HG02623 (cell line): ENCODE measurements at regions not wholly inside any gene's neighbourhood (a gene's known extent, or its start where the extent isn't known, plus 50 kb on each side); places are given as distances from the start of the nearest gene placed in this dataset.
"Not testable (repeated sequence)": the region's sequence is repeated elsewhere in the genome, so short reads cannot be mapped to it uniquely, and the experiment has no call there.

ENCODE experiments used
- ATAC-seq: cut with Tn5 transposase; IDR thresholded peaks from one replicate; pipeline ENCODE4 v1.9.1; 2021; ENCODE audit warnings: moderate library complexity; ENCODE audit not compliant: unreplicated experiment

DNA sequence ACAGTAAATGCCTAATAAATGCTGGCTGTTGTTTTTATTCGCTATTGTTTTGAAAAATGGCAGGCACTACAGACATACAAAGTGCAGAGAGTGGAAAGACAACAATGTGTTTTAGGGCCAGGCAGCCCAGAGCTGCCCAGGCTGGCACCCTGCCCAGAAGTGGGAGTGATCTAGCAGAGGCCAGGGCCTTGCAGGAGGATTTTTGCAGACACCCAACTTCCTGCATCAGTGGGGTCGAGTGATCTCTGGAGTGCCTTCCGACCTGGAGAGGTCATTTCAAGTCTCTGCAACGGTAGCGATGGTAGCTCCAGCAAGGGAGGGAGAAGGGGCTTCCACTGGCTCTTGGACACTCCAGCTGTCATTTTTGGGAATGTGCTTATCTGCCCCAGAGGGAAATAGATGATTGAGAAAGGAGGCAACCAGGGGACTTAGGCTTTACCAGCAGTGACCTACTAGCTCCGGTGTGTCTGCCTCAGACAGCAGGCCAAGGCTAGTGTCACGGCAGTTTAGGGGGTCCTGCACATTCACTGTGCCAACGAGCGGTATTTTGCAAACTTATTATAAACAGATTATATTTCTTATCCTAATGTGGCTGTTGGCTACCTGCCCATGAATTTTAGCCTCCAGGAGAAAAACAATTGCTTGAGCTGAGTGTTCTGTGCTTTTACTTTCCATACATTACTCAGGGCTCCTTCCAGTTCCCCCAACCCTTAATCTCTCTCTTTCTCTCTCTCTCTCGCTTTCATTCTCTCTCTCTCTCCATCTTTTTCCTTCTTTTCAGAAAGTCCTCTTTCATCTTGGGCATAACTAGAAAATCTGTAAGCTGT lies 153.9 kb upstream of the PLGLB2 start:
- not testable (repeated sequence) for ATAC-seq

DNA sequence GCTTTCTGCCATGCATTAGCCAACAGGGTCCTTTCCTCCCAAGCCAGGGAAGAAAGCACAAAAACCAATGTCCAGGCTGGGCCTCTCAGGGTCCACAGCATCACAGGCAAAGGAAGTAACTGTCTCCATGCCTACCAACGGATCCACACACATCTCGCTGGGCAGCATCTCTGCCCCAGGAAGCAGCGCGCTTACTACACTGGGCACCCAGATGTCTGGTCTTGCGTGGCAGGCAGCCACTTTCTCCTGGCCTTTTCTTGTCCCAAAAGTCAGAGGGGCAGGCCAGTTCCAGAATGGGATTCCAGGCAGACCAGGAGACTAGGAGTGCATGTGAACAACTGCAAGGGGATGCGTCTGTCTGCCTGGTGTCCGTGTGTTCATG lies 153.3 kb upstream of the PLGLB2 start:
- ATAC-seq = not testable (repeated sequence)

GRCh38 chr2:87595017-87595416 lies 152.9 kb upstream of the PLGLB2 start:
- not testable (repeated sequence) for ATAC-seq

GRCh38 chr2:87600961-87601360 lies 146.9 kb upstream of the PLGLB2 start:
- ATAC-seq = not testable (repeated sequence)

DNA sequence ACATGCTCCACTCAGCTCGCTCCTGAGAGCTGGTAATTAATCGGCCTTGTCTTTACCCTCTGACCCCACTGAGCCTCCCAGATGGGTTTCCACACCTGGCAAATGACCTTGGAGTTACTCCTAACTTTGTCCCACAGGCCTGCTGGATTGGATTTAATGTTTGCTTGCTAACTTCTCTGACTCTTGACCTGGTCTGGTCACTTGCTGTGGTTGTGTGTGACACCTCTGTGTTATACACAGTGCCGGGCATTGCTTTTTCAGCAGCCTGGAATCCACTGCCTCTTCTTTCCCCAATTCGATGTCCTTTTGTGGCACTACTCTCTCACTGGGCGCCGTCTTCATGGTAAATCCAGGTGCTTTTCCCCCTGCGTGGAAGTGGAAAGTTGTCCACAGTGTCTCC lies 145.8 kb upstream of the PLGLB2 start:
- not testable (repeated sequence) for ATAC-seq

DNA sequence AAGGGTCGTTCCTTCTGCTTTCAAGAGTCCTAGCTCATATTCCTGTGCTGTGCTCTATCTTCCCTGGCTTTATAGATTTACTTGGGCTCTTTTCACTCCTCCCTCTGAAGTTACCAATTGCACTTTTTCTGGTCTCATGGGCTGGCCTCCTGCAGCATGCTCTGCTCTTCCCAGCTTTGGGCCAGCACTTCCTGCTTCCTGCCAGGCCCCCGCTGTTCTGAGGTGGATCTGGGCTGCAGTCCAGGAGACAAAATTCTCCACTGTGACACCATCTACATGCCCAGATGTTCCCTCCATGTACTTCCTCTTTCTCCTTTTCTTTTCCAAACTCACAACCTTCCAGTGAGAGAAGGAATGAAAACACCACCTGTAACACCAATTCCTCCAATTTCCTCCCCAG lies 145.2 kb upstream of the PLGLB2 start:
- ATAC-seq = not testable (repeated sequence)

GRCh38 chr2:87603418-87604278 lies 144.2 kb upstream of the PLGLB2 start:
- not testable (repeated sequence) for ATAC-seq

DNA sequence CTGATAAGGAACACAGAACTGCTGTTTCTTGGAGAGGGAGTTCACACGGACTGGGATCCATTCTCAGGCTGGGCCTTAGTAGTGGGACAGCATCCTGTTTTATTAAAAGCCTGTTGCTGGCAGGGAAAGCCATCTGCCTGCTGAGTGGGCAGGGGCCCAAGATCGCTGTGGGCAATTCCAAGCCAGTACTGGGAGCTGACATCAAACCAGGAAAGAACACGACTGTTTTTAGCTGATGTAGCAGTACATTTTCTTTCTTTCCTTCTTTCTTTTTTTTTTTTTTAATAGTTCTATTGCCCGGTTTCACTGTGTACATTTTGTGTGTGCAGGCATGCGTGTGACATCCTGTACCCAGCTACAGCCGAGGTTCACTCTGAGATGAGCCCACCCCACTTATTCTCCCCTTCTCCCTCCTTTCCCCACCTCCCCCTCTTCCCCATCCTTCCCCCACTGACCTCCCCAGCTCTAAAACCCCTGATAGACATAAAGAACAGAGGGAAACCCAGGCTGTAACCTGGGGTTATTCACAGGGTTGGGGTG lies 143.5 kb upstream of the PLGLB2 start:
- ATAC-seq = not testable (repeated sequence)

DNA sequence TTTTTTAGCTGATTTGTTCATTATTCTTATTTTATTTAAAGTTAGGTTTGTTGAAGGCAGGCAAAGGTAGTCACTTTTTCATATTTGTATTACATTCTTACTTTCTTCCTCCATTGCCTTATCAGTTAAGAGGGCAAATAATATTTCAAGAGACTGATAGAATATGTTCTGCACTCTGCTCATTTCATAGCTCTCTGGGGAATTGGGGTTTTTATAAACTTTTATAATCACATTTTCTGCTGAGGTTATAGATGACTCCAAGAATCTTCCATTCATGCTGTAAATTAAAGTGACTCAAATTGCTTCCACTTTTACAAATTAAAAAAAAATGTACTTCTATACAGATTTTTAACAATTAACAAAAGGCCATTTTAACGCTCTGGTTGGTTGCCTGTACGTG lies 142.9 kb upstream of the PLGLB2 start:
- not testable (repeated sequence) for ATAC-seq

- not testable (repeated sequence) for ATAC-seq
Observed at GRCh38 chr2:87608377-87609166, 139.3 kb upstream of the PLGLB2 start.

DNA sequence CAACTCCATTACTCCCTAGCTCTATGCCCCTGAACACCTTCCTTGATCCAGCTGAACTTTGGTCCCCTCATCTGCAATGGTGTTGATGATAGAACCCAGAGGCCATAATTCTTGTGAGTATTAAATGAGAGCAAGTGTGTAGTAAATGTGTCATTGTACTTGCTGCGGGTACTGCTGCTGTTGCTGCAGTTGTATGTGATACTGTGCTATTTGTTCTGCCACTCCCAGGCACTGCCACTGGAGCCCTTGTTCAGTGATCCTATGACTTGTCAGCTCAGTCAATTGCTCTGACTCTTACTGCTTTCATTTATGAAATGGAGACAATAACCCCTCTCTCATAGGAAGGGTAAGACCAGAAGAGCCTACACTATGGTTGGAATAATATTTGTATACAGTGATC lies 136.9 kb upstream of the PLGLB2 start:
- ATAC-seq = not testable (repeated sequence)

- ATAC-seq = not testable (repeated sequence)
Observed at GRCh38 chr2:87611416-87611815, 136.5 kb upstream of the PLGLB2 start.

DNA sequence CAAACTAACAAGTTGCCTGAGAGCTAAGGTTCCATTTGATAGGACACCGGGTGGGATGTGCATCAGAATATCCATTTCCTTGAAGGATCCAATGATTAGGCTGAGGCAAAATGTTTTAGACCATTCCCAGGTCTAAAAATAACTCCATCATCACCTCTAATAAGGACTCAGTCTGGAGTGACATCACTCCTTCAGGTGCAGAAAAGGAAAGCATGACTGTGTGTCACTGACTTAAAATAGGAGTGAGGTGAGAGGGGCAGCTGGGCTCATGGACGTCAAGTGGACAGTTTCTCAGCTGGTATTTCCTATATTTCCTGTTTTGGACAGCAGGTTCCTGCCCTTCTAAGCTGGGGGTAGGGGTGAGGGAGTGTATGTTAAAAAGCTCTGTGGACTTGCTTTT lies 135.9 kb upstream of the PLGLB2 start:
- not testable (repeated sequence) for ATAC-seq

- ATAC-seq = not testable (repeated sequence)
Observed at GRCh38 chr2:87614829-87615434, 133.0 kb upstream of the PLGLB2 start.

GRCh38 chr2:87619121-87619520 lies 128.8 kb upstream of the PLGLB2 start:
- not testable (repeated sequence) for ATAC-seq

- not testable (repeated sequence) for ATAC-seq
Observed at GRCh38 chr2:87621139-87621538, 126.7 kb upstream of the PLGLB2 start.

- ATAC-seq = not testable (repeated sequence)
Observed at GRCh38 chr2:87622720-87623119, 125.2 kb upstream of the PLGLB2 start.

DNA sequence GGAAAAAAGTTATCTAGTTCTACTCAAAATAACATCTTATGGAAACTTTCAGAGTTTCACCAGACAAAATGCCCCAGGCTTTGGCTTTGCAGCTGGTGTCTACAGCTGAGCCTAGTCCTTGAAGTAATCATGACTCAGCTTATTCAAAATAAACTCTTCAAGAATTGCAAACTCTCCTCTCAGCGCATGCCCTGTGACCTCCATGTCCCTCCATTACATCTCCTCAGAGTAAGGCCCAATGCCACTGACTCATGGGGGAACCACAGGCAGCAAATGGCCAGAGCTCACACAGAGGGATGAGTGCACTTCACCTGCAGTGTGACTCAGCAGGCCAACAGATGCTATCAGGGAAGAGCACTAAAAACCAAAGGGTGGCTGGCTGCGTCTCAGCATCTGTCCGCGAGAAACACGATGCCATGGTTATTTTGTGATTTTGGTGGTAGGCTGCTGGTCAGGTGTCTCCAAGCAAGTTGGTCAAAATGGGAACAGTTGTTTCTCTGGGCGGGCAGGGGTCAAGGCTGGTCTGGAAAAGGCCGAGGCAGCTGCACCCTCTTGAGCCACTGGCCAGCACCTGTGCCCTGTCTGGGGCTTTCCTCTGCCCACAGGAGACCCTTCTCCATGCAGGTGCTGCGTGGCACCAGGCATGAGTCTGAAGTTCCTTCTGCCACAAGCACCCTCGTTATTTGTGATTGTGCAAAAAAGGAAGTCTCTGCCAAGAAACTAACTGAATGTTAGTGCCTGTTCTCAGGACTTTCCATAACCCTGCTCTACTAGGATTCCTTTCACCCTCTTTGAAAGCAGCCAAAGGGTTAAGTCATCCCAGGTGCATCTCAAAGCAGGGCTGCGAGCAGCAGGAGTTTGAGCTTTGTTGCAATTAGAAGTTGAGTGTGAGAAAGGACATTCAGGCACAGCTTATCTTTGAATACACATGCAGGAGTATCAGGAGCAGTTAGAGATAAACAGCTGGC lies 118.1 kb upstream of the PLGLB2 start:
- not testable (repeated sequence) for ATAC-seq

- not testable (repeated sequence) for ATAC-seq
Observed at GRCh38 chr2:87630892-87631291, 117.0 kb upstream of the PLGLB2 start.
